ENCODE measurements at regions not wholly inside any gene's neighbourhood (a gene's known extent, or its start where the extent isn't known, plus 50 kb on each side); places are given as distances from the start of the nearest gene placed in this dataset.

DNA sequence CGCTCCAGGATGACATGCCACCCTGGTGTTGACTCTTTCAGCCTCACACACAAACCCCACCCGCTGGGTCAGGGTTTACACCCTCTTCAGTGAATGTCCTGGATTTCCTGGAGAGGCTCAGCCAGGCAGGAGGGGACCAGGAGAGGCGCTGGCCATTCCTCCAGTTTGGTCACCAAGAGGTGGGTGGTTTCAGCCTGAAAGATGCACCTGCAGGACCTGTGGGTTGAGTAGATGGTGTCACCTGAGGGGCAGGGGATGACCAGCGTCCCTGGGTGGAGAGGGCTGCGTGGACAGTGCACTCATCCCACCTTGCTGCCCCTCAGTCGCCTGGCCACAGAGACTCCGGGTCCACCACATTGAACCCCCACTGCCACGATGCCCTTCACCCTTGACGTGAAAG, 179.7 kb downstream of the ASMT start:
- TF ChIP-seq, protein P1, sequence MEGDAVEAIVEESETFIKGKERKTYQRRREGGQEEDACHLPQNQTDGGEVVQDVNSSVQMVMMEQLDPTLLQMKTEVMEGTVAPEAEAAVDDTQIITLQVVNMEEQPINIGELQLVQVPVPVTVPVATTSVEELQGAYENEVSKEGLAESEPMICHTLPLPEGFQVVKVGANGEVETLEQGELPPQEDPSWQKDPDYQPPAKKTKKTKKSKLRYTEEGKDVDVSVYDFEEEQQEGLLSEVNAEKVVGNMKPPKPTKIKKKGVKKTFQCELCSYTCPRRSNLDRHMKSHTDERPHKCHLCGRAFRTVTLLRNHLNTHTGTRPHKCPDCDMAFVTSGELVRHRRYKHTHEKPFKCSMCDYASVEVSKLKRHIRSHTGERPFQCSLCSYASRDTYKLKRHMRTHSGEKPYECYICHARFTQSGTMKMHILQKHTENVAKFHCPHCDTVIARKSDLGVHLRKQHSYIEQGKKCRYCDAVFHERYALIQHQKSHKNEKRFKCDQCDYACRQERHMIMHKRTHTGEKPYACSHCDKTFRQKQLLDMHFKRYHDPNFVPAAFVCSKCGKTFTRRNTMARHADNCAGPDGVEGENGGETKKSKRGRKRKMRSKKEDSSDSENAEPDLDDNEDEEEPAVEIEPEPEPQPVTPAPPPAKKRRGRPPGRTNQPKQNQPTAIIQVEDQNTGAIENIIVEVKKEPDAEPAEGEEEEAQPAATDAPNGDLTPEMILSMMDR (IDR thresholded peaks at IDR 0.05): no peak
- TF ChIP-seq POLR2A (IDR thresholded peaks at IDR 0.05): no peak

Measured in esophagus squamous epithelium (tissue), 4 donors.